GM21717 (cell line): ENCODE measurements at regions not wholly inside any gene's neighbourhood (a gene's known extent, or its start where the extent isn't known, plus 50 kb on each side); places are given as distances from the start of the nearest gene placed in this dataset.

Source experiments
- ATAC-seq: cut with Tn5 transposase; IDR thresholded peaks from one replicate; pipeline ENCODE4 v1.9.1; 2021; ENCODE audit warnings: mild to moderate bottlenecking, moderate library complexity; ENCODE audit not compliant: unreplicated experiment

DNA sequence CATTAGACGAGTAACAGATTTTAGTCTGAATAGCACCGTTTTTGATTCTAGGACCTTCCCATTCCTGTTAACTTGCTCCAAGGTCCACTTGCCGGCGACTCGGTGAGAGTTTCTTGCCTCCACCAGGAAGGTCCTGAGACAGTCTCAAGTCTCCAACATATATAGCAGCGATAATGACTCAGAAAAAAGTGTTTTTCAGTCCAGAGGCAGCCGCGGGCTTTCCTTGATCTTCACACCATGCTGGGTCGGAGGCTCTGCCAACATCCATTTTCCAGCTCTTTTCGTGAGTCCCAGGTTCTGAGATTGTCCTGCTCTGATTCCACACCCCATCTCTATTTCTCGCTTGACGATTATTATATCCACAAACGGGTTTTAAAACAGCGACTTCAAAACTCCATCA lies 170.5 kb downstream of the GPX5 start:
- no peak for ATAC-seq

DNA sequence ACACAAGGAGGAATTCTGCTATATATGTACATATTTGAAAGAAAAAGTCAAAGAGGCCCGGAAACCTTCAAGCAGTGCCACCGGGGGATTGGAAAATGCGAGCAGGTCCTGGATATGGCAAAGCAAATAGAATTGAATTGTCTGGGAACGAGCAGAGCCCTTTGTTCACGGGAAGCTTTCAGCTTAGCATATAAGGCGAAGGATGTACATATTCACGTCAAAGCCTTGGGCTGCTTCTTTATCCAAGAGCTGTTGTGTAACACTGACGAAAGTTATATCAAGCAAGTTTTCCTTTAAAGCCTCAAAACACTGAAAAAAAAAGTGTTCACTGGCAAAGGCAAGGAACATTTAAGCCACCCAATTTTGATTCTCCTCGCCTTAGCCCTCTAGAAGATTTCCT lies 171.0 kb downstream of the GPX5 start:
- no peak for ATAC-seq

DNA sequence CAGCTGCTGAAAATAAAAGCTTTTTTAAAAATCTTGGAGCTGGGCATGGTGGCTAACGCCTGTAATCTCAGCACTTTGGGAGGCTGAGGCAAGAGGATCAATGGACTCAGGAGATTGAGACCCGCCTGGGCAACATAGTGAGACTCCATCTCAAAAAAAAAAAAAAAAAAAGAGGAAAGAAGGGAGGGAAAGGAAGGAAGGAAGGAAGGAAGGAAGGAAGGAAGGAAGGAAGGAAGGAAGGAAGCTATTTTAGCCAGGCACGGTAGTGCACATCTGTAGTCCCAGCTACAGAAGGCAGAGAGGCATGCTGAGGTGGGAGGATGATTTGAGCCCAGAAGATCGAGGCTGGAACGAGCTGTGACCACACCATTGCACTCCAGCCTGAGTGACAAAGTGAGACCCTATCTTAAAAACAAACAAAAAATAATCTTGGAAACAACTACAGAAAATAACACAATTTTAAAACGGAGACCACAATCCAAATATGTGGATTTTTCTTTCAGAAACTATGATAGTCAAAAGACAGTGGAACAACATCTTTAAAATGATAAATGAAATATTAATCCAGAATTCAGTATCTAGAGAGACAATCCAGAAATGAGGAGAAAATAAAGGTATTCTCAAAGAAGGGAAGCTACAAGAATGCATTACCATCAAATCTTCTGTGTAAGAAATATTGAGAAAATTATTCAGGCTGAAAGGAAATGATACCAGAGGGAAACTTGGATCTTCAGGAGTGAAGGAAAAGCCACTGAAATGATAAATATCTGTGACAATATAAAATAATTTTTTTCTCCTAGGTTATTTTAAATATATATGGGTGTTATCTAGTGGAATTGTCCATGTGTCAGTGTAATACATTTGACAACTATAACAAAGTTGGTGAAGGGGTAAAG lies 182.0 kb downstream of the GPX5 start:
- ATAC-seq, result no peak

DNA sequence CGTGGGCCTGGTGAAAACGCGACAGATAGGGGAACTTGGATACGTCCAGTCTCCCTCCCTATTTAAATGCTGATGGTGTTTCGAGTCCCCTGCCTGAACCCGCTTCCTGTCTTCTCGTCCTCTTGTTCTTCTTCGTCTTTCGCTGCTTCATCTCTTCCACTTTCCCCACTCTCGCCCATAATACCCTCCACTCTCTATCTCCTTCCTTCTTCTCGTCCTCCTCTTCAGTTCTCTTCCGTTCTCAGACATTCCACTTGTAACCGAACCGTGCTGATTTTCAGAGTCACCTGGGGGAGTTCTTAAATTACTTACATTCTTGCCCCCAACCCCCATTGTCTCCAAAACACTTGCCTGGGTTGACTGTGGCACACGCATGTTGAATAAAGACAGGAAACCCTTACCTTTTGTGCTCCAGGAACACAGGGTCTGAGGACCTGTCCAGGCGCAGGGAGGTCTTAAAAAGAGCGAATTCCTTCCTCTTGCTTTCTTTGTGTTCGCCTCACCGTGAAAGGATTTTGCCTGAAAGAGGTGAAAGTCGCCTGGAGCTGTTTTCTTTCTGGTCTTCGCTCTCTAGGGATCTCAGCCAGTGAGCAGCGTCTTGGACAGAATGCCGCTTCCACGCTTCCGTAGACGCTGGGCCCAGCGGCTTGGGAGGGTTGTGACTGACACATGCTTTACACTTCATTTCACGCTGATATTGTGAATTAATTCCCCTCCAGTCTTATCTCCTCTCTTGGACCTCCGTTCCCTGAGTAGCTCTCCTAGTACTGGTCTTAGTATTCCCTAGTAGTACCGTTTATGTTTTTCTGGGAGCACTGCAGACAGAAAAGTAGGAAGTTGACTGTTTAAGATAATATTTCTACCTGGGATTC lies 184.0 kb downstream of the GPX5 start:
- no peak for ATAC-seq

DNA sequence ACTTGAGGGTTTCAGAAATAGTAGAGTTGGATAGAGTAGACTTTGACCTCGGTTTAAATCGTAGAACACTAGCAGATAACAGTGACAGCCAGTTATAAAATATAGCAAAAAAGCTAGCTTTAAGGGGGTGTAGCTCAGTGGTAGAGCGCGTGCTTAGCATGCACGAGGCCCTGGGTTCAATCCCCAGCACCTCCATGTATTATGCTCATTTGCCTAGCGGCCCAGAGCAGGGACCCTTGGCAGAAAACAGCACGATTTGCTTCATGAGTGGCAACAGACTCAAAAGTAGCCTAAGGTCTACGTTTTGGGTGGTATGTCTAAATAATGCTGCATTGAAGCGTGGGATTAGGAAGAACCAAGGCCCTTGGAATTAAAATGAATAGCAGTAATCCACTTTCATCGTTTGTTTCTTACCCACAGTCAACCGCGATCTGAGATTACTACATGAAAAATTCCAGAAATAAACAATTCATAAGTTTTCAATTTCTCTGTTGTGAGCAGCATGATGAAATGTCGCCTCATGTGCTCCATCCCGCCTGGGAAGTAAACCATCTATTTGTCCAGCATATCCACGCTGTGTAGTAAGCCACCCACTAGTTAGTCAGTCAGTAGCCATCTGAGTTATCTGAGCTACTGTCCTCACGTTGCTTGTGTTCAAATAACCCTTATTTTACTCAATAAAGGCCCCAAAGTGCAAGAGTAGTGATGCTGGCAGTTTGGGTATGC lies 184.9 kb downstream of the GPX5 start:
- ATAC-seq, result no peak

DNA sequence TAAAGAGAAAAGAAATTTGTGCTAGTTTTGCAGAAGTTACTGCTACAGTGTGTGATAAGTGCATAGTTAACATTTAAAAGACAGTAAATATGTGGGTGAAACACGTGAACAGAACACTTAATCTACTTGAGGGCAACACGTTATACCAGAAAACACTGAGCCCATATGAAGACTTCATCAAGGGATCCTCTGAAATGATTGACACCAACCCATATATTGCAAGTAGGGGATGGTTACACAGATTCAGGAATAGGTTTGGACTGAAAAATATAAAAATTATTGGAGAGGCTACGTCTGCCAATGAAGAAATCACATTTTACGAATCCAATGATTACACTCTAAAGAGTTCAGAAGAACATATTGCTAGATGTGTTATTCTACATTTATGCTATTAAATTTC lies 185.6 kb downstream of the GPX5 start:
- ATAC-seq, result no peak

DNA sequence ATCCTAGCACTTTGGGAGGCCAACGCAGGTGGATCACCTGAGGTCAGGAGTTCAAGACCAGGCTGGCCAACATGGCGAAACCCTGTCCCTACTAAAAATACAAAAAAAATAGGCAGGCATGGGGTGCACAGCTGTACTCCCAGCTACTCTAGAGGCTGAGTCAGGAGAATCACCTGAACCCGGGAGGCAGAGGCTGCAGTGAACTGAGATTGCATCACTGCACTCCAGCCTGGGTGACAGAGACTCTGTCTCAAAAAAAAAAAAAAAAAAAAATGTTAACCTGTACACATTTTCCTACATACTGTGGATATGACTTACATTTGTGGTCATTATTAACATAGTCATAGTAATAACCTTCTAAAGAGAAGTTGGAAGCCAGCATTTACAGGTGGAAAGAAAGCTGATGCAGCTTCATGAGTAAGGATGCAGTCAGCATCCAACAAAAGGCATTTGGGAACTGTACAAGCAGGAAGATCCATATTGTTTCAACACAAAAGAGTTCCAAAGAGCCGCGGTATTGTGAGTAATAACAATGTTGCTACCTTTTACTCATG lies 186.2 kb downstream of the GPX5 start:
- no peak for ATAC-seq

DNA sequence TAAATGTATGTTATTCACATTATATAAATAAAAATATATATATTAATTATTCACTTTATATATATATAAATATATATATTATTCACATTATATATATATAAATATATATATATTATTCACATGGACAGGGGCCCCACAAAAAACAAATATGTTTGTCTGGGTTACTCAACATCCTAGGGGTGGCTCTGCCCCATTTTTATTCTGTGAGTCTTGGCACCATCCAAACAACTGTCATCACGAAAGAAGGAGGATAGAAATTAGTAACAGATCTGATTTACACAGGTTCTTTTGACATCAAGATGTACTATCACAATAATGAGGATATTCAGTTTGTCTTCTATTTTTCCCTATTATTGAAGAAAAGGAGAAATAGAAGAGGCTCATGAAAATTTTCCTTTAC lies 187.3 kb downstream of the GPX5 start:
- no peak for ATAC-seq

DNA sequence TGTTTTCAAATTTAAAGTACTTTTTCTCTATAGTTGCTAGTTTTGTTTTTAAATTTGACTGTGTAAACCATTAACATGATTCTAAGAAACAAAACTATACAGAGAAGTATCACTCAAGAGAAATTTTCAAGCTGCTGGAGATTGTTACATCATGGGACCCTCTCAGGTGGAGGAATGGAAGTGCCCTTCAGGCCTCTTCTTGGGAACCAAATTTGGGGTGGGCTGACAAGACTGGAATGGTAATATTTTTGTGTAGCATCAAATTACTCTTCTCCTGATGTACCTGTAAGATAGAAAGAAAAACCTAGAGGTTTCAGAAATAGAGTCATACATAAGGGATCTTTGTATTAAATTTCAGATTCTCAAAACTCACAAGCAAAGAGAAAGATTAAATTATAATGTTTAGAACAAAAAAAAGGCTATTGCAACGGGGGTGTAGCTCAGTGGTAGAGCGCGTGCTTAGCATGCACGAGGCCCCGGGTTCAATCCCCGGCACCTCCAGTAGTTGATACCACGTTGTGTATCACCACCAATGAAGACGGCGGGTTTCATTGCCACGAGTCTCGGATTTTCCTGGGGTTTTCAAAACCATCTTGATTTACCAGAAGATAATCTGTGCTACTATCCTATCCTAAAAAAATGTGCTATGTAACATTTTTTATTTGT lies 193.7 kb downstream of the GPX5 start:
- ATAC-seq, result no peak

DNA sequence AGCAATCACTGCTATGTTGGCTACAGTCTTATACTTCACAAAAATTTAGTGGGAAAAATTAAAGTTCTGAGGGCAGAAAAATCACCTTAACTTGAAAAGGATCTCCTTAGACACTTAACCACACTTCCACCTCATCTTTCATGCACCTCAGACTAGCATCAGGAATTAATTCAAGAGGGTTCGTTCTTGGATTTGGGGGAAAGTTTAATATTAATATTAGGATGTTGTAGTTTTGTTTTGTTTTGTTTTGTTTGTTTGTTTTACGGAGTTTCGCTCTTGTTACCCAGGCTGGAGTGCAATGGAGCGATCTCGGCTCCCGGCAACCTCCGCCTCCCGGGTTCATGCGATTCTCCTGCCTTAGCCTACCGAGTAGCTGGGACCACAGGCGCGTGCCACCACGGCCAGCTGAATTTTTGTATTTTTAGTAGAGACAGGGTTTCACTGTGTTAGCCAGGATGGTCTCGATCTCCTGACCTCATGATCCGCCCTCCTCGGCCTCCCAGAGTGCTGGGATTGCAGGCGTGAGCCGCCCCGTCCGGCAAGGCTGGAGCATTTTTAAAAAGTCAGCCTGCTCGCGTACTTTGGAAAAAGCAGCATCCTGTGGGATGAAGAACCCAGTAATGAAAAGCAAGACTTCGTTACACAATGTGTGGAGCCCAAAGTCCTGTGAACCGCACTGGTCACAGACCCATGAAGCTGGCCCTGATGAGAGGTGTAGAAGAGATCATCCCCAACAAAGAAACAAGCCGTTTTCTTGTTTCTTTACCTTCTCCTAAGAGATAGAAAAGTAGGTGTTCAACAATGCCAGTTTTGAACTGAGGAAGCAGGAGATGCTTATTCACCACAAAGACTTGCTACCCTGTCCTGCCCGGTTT lies 194.9 kb downstream of the GPX5 start:
- ATAC-seq, result no peak

DNA sequence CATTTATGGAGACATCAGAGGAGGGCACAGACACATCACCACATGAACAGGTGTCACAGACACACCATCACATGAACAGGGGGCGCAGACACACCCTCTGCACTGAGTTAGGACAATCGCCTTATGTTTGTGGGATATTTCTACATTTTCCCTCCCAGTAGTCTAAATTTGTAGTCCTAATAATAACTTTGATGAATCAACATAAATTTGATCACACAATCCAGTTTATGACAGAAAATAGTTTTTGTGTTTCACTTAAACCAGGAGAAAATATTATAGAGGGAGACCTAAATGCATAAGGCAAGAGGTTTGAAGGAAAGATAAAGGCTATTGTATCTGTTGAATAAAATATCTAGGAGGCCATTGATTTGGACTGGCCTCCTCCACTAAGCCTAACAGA lies 195.7 kb downstream of the GPX5 start:
- no peak for ATAC-seq

DNA sequence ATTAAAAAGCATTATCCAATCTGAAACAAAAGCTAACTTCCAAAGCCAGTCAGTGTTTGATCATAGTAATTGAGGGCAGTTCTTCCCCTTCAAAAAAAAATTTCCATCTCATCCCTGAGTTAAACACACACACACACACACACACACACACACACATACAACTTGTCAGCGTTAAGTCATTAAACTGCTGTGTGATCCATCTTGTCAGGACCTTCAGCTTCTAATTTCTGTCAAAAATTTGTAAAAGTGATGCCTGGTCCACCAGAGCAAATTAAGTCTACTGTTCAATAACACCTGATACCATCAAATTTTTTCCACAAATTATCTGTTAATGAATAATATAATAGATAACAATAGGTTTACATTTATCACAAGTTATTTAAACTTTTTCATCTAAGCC lies 198.7 kb downstream of the GPX5 start:
- no peak for ATAC-seq

DNA sequence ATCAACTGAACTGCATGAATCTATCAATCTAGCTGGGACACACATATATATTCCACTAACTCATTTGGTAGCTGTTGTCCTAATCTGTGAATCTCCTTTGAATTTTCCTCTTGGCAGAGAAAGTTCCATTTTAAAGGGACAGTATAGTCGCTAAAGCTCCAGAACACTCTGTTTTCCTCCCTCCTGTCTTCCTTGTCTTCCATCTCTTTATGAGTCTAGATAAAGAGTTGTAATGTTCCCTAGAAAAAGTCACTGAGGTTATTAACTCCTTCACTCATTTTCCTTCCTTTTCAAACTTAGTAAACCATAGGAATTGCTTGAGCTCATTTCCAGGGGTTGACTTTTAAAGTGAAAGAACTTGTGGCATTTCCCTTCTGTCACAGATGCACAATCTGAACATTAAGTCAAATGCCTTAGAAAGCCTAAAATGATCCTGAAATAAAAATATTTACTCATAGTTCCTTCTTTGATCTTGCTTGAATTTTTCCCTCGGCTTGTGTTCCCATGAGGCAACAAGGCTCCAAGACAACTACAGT lies 198.4 kb downstream of the TRIM27 start:
- no peak for ATAC-seq

DNA sequence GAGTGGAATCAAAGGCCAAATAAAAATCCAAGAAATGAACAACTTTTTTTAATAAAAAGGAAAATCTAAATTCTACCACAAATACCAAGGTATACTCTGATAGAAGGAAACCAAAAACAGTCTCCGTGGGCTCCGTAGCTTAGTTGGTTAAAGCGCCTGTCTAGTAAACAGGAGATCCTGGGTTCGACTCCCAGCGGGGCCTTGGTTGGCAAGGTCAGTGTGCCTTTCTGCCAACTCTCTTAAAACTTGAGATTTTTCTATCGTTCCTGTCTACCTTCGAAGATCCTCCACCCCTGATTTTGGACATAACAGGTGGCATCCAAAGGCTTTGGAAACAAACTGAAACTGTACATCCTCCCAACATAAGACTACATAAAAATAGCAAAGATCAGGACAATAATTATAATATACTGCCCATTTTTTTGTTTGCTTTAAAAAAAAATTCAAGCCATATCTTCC lies 197.9 kb downstream of the TRIM27 start:
- ATAC-seq, result no peak

DNA sequence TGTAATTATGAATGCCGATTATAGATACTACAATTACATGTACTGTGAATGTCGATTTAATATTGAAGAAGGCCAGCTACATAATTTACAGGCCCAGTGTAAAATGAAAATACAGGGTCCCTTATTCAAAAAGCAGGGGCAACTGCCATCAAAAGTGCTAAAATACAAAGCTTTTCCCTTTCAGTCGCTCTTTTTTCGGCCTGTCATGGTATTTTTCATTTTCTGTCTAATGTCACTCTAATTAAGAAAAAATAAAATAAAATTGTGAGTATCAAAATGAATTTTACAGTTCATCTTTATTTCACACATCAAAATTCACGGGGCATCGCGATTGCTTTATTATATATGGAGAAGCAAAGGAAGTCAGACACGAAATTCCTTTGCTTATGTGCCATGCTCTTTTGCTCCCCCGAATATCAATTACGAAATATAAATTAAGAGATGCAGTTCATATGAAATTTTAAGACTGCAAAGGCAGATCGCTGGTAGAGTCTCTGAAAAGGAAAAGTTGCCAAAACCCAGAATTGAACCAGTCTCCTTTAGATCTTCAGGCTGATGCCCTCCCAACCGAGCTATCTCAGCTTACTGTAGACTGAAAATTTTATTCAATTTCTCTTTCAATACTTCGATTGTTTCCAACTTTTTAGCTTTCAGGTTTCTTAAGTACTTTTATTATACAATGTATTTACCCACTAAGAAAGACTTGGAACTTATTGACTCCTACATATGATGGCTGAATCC lies 197.0 kb downstream of the TRIM27 start:
- no peak for ATAC-seq

DNA sequence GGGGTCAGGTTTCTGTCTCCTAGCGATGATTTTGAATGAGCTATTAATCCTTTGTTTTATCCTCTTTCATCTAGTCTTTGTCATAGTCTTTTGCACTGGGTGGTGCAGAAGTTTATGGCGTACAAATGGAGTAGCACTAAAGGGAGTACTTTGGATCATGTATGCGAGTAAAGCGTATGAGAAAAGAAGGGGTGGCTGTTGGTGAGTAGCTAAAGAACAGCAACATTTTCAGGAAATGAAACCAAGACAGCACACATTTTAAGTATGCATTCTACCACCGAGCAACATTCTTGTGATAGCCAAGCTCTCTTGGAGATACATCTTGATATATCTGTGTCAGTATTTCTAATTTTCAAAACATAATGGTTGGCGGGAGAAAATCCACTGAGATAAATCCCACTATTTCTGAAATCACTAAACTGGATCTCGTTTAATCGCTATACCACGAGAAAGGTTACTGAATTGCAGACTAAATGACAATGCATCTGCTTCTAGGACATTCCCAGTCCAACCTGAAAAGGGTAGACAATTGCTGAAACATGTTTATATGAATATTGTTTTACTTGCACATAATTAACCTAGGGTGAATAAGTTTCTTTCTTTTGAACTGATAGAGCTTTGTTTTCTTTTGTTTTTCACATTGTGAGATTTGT lies 196.1 kb downstream of the TRIM27 start:
- no peak for ATAC-seq

DNA sequence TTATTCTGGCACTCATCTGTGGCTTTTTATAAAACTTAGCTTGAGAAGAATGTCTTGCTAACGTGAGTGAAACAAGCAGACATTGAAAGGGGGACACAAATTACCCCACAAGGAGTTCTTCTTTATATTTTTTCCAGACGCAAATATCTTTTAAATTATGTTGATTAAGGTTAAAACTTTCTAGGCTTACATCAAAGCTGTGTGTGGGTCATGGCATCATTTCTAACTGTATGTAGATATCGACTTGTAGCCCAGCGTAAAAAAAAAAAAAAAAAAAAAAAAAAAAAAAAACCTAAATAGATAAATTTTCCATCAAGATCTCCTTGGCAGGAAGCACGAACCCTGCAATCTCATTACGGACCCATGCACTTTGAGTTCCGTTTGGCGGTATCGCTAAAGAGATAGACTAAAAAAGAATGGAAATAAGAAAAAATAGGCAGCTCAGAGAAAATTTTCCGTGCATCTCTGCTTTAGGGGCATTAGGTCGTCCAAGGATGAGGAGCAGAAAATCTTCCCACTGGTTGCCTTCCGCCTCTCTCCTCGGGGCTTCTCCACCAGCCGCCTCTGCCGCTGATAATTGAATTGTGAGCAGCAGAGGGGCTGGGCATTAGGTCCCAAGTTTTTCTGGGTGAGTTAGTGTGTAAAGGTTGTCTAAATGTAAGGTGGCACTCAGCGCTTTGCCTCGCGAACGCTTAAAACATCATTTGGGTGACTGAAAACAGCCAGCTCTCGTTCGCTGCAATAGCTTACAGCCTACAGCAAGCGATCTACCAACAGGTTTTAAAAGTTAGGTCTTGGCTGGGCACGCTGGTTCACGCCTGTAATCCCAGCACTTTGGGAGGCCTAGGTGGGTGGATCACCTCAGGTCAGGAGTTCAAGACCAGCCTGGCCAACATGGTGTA lies 194.0 kb downstream of the TRIM27 start:
- ATAC-seq, result no peak
